ENCODE measurements at regions not wholly inside any gene's neighbourhood (a gene's known extent, or its start where the extent isn't known, plus 50 kb on each side); places are given as distances from the start of the nearest gene placed in this dataset.

DNA sequence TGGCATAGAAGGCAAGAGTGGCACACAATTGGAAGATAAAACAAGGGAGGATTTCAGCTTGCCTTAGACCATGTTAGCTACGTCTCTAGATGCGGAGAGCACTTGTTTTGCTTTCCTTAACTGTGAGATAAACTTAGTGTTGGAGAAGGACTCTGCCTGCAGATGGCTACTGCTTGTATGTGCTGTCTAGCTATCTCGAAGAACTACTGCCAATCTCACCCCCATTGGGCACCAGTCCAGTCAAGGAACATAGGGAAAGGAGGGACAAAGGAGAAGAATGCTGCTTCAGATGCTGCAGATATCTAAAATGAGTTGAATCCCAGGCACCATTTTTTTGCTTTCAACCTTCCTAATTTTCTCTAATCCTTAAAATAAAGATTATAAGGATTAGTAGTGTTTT lies 726.0 kb upstream of the ARGLU1 start:
- H3K4me3 ChIP-seq: no peak overlapping the region
- no peak for DNase-seq
- no peaks in the 10 kb centered on the region for H3K4me1 ChIP-seq
- intact Hi-C loops (cut with micrococcal nuclease): no loop called here
- H3K27ac ChIP-seq (replicated peaks): no peak overlapping the region
- no peaks in the 10 kb centered on the region for H3K27me3 ChIP-seq (ENCODE audit: low read depth)
- TF ChIP-seq, protein P1, sequence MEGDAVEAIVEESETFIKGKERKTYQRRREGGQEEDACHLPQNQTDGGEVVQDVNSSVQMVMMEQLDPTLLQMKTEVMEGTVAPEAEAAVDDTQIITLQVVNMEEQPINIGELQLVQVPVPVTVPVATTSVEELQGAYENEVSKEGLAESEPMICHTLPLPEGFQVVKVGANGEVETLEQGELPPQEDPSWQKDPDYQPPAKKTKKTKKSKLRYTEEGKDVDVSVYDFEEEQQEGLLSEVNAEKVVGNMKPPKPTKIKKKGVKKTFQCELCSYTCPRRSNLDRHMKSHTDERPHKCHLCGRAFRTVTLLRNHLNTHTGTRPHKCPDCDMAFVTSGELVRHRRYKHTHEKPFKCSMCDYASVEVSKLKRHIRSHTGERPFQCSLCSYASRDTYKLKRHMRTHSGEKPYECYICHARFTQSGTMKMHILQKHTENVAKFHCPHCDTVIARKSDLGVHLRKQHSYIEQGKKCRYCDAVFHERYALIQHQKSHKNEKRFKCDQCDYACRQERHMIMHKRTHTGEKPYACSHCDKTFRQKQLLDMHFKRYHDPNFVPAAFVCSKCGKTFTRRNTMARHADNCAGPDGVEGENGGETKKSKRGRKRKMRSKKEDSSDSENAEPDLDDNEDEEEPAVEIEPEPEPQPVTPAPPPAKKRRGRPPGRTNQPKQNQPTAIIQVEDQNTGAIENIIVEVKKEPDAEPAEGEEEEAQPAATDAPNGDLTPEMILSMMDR (IDR thresholded peaks at IDR 0.05; ENCODE audit: borderline replicate concordance): no peak
- H3K9me3 ChIP-seq (replicated peaks): peaks cover 3% of the 10 kb centered on the region
- H3K36me3 ChIP-seq: no peaks in the 10 kb centered on the region

- H3K4me3 ChIP-seq: no peak overlapping the region
- H3K9me3 ChIP-seq (replicated peaks): peaks cover 3% of the 10 kb centered on the region
- H3K27me3 ChIP-seq (ENCODE audit: low read depth): no peaks in the 10 kb centered on the region
- H3K36me3 ChIP-seq: no peaks in the 10 kb centered on the region
- TF ChIP-seq, protein P1 (IDR thresholded peaks at IDR 0.05; ENCODE audit: borderline replicate concordance): no peak
- intact Hi-C loops (cut with micrococcal nuclease): no loop called here
- H3K4me1 ChIP-seq: no peaks in the 10 kb centered on the region
- no peak overlapping the region for H3K27ac ChIP-seq (replicated peaks)
- DNase-seq: no peak
Observed at GRCh38 chr13:107291875-107292274, 723.9 kb upstream of the ARGLU1 start.

DNA sequence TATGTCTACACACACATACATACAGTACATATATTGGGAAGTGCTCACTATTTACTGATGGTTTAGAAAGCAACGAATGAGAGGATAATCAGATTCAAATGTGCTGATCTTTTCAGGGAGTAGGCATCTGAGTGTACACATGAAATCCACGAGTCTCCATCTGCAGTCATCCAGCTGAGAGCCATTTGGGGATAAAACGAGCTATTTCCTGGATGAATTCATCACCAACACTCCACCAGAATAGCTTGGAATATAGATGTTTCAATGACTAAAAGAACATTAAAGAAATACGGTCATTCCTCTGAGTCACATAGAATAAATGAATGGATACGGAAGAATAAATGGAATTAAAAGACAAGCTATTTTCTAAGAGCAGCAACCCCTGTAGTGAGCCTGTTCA lies 721.6 kb upstream of the ARGLU1 start:
- Histone ChIP-seq H3K27ac (replicated peaks) (no peak overlapping the region), H3K4me1 (no peaks in the 10 kb centered on the region), H3K36me3 (no peaks in the 10 kb centered on the region), H3K4me3 (no peak overlapping the region), H3K27me3 (ENCODE audit: low read depth) (no peaks in the 10 kb centered on the region), H3K9me3 (replicated peaks) (peaks cover 4% of the 10 kb centered on the region)
- intact Hi-C loops (cut with micrococcal nuclease): no loop called here
- DNase-seq: no peak
- TF ChIP-seq, protein P1 (IDR thresholded peaks at IDR 0.05; ENCODE audit: borderline replicate concordance): no peak

- Histone ChIP-seq H3K4me1 (no peaks in the 10 kb centered on the region), H3K27ac (replicated peaks) (no peak overlapping the region), H3K9me3 (replicated peaks) (peaks cover 4% of the 10 kb centered on the region), H3K36me3 (no peaks in the 10 kb centered on the region), H3K27me3 (ENCODE audit: low read depth) (no peaks in the 10 kb centered on the region), H3K4me3 (no peak overlapping the region)
- intact Hi-C loops (cut with micrococcal nuclease): no loop called here
- TF ChIP-seq, protein P1 (IDR thresholded peaks at IDR 0.05; ENCODE audit: borderline replicate concordance): no peak
- no peak for DNase-seq
Observed at GRCh38 chr13:107284173-107284572, 716.2 kb upstream of the ARGLU1 start.

DNA sequence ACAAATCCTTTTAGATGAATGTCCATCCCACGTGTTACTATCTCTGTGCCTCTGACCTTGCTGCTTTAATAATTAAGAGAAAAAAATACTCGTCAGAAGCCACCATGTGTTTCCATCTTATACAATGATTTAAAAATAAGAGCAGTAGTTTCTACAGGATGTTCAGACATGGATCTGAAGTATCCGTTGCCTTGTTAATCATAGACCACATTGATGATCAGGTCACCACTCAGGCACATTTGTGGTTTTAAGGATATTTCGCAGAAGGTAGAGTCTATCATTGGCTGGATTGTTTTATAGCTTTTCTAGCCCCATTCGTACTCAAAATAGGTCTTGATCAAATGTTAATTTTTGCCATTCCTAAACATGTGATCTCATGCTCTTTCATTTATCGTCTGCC lies 710.0 kb upstream of the ARGLU1 start:
- Histone ChIP-seq H3K4me1 (no peaks in the 10 kb centered on the region), H3K27ac (replicated peaks) (no peak overlapping the region), H3K4me3 (no peak overlapping the region), H3K9me3 (replicated peaks) (no peaks in the 10 kb centered on the region), H3K36me3 (no peaks in the 10 kb centered on the region), H3K27me3 (ENCODE audit: low read depth) (no peaks in the 10 kb centered on the region)
- TF ChIP-seq, protein P1 (IDR thresholded peaks at IDR 0.05; ENCODE audit: borderline replicate concordance): no peak
- no peak for DNase-seq
- intact Hi-C loops (cut with micrococcal nuclease): no loop called here

DNA sequence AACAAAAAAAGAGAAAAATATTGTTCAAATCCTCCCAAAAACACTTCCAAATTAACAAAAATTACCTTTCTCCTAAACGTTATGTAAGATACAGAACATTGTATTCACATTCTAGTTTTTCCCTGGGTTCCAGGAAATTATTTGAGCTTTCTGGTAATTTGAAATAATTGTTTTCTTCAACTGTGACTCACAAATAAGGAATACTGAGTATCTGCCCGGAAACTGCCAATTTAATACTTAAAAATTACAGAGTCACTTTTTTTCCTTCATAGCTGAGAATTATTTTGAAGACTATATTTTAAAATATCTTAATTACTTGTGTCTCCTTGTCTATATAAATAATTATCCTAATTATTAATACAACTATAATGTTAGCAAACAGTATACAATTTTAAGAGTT lies 709.0 kb upstream of the ARGLU1 start:
- no peaks in the 10 kb centered on the region for H3K36me3 ChIP-seq
- no peak overlapping the region for H3K4me3 ChIP-seq
- TF ChIP-seq, protein P1 (IDR thresholded peaks at IDR 0.05; ENCODE audit: borderline replicate concordance): no peak
- H3K4me1 ChIP-seq: no peaks in the 10 kb centered on the region
- DNase-seq: no peak
- H3K27me3 ChIP-seq (ENCODE audit: low read depth): no peaks in the 10 kb centered on the region
- H3K9me3 ChIP-seq (replicated peaks): no peaks in the 10 kb centered on the region
- no peak overlapping the region for H3K27ac ChIP-seq (replicated peaks)
- intact Hi-C loops (cut with micrococcal nuclease): no loop called here

Data from left ventricle myocardium inferior (tissue), 1 donor.